ENCODE measurements at regions not wholly inside any gene's neighbourhood (a gene's known extent, or its start where the extent isn't known, plus 50 kb on each side); places are given as distances from the start of the nearest gene placed in this dataset.

DNA sequence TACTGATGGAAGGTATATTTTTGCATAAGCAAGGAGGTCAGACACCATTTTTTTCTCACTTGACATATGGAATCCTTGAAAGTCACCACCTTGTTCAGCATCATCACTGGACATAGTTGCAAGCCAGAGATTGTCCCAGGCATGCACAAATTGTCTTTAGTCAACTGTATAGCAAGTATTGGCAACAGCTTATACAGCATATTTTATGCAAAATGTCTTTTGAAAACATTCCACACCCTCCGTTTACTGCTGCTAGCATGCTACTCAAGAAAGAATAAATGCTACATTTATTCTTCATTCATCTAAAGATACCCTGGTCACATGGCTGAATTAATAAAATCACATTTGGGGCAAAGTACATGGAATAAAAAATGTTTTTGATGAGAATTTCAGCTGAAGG, 168.5 kb upstream of the DCBLD2 start:
- TF ChIP-seq ARNT (IDR thresholded peaks at IDR 0.05) (no peak), ZNF18 (CRISPR knock-in tag; IDR thresholded peaks at IDR 0.05; ENCODE audit: insufficient replicate concordance) (no peak), POLR2A (IDR thresholded peaks at IDR 0.05; ENCODE audit: insufficient read depth in 1 of 2, low read depth in 2 of 2, low read length in 2 of 2) (no peak), CTCF (CRISPR knock-in tag; IDR thresholded peaks at IDR 0.05) (no peak), SMARCE1 (IDR thresholded peaks at IDR 0.05; ENCODE audit: borderline replicate concordance) (no peak), PRDM15 (CRISPR knock-in tag; IDR thresholded peaks at IDR 0.05) (no peak), TCF7L2 (IDR thresholded peaks at IDR 0.05; ENCODE audit: low read depth, low read length) (no peak), ZNF362 (CRISPR knock-in tag; IDR thresholded peaks at IDR 0.05; ENCODE audit: borderline replicate concordance) (no peak), SIN3A (IDR thresholded peaks at IDR 0.05; ENCODE audit: borderline replicate concordance, low read depth, low read length) (no peak), YY1 (IDR thresholded peaks at IDR 0.05; ENCODE audit: insufficient read depth, insufficient replicate concordance, low read depth, low read length) (no peak)

All from HepG2 (cell line).